NCI-H146 treated with DMSO at 0.1 percent for 48 hours (cell line): ENCODE measurements at regions not wholly inside any gene's neighbourhood (a gene's known extent, or its start where the extent isn't known, plus 50 kb on each side); places are given as distances from the start of the nearest gene placed in this dataset.
"Not testable (repeated sequence)": the region's sequence is repeated elsewhere in the genome, so short reads cannot be mapped to it uniquely, and the experiment has no call there.

Experiments used
- DNase-seq: peaks from one replicate; lab custom pipeline; 2025; ENCODE audit not compliant: unreplicated experiment; lab: John Stamatoyannopoulos, UW

- no peak for DNase-seq
These were observed 1459.8 kb downstream of the RAPGEF2 start for GRCh38 chr4:160562661-160563060.

- DNase-seq = no peak
These were observed 1460.8 kb downstream of the RAPGEF2 start for GRCh38 chr4:160563552-160564282.

GRCh38 chr4:160567634-160568033, 1464.8 kb downstream of the RAPGEF2 start:
- DNase-seq = no peak

- DNase-seq = no peak
These were observed 1467.4 kb downstream of the RAPGEF2 start for GRCh38 chr4:160570271-160570670.

GRCh38 chr4:160574272-160574671, 1471.4 kb downstream of the RAPGEF2 start:
- not testable (repeated sequence) for DNase-seq

GRCh38 chr4:160580581-160580980, 1477.7 kb downstream of the RAPGEF2 start:
- DNase-seq = no peak

- DNase-seq = no peak
These were observed 1489.4 kb downstream of the RAPGEF2 start for GRCh38 chr4:160592258-160592657.

GRCh38 chr4:160595646-160596045, 1492.8 kb downstream of the RAPGEF2 start:
- no peak for DNase-seq

GRCh38 chr4:160604541-160604940, 1501.7 kb downstream of the RAPGEF2 start:
- no peak for DNase-seq

- DNase-seq = no peak
These were observed 1508.3 kb downstream of the RAPGEF2 start for GRCh38 chr4:160611181-160611580.

GRCh38 chr4:160631044-160631443, 1528.2 kb downstream of the RAPGEF2 start:
- DNase-seq = no peak

- no peak for DNase-seq
These were observed 1511.0 kb downstream of the FSTL5 start for GRCh38 chr4:160652790-160653189.

- DNase-seq = no peak
These were observed 1488.2 kb downstream of the FSTL5 start for GRCh38 chr4:160675550-160675949.

- no peak for DNase-seq
These were observed 1478.1 kb downstream of the FSTL5 start for GRCh38 chr4:160685729-160686128.

GRCh38 chr4:160701671-160702070, 1462.1 kb downstream of the FSTL5 start:
- DNase-seq = no peak

GRCh38 chr4:160709026-160709425, 1454.8 kb downstream of the FSTL5 start:
- no peak for DNase-seq

- no peak for DNase-seq
These were observed 1454.3 kb downstream of the FSTL5 start for GRCh38 chr4:160709546-160709945.

- DNase-seq = no peak
These were observed 1447.2 kb downstream of the FSTL5 start for GRCh38 chr4:160716551-160716950.

- DNase-seq = no peak
These were observed 1446.0 kb downstream of the FSTL5 start for GRCh38 chr4:160717848-160718247.

GRCh38 chr4:160724063-160724462, 1439.7 kb downstream of the FSTL5 start:
- no peak for DNase-seq

- no peak for DNase-seq
These were observed 1418.7 kb downstream of the FSTL5 start for GRCh38 chr4:160745126-160745525.

GRCh38 chr4:160746585-160746984, 1417.2 kb downstream of the FSTL5 start:
- not testable (repeated sequence) for DNase-seq

- no peak for DNase-seq
These were observed 1391.1 kb downstream of the FSTL5 start for GRCh38 chr4:160772668-160773067.
